Ishikawa (cell line): ENCODE measurements at regions not wholly inside any gene's neighbourhood (a gene's known extent, or its start where the extent isn't known, plus 50 kb on each side); places are given as distances from the start of the nearest gene placed in this dataset.

Source experiments
- CEBPB ChIP-seq: IDR thresholded peaks from 2 replicates; pipeline ENCODE4 v1.6.1; 2012
- CREB1 ChIP-seq: IDR thresholded peaks from 2 replicates; pipeline ENCODE4 v1.6.1; 2012; ENCODE audit warnings: low read depth
- EGR1 ChIP-seq: IDR thresholded peaks from 2 replicates; pipeline ENCODE4 v1.6.1; 2012
- EP300 ChIP-seq: IDR thresholded peaks from 2 replicates; pipeline ENCODE4 v1.6.1; 2012; ENCODE audit warnings: borderline replicate concordance
- FOXM1 ChIP-seq: IDR thresholded peaks from 2 replicates; pipeline ENCODE4 v1.6.1; 2012; ENCODE audit warnings: low read depth, borderline replicate concordance
- MAX ChIP-seq: IDR thresholded peaks from 2 replicates; pipeline ENCODE4 v1.6.1; 2012
- NFIC ChIP-seq: IDR thresholded peaks from 2 replicates; pipeline ENCODE4 v1.6.1; 2012
- RAD21 ChIP-seq: IDR thresholded peaks from 2 replicates; pipeline ENCODE4 v1.6.1; 2012; ENCODE audit warnings: low read depth
- TAF1 ChIP-seq: IDR thresholded peaks from 2 replicates; pipeline ENCODE4 v1.6.1; 2012; ENCODE audit warnings: low read depth, mild to moderate bottlenecking
- TCF12 ChIP-seq: IDR thresholded peaks from 2 replicates; pipeline ENCODE4 v1.6.1; 2012; ENCODE audit warnings: low read depth
- TEAD4 ChIP-seq: IDR thresholded peaks from 2 replicates; pipeline ENCODE4 v1.6.1; 2012
- YY1 ChIP-seq: IDR thresholded peaks from 2 replicates; pipeline ENCODE4 v1.6.1; 2012; ENCODE audit warnings: low read depth
- ZBTB7A ChIP-seq: IDR thresholded peaks from 2 replicates; pipeline ENCODE4 v1.6.1; 2012; ENCODE audit warnings: low read depth
- TF ChIP-seq, protein P1 (sequence below): IDR thresholded peaks from 2 replicates; pipeline ENCODE4 v1.6.1; 2012; ENCODE audit warnings: low read depth, mild to moderate bottlenecking
- TF ChIP-seq, protein P2 (sequence below): IDR thresholded peaks from 2 replicates; pipeline ENCODE4 v1.6.1; 2012

- no peak for TF ChIP-seq TEAD4
- TF ChIP-seq NFIC = no peak
- TF ChIP-seq, protein P1, sequence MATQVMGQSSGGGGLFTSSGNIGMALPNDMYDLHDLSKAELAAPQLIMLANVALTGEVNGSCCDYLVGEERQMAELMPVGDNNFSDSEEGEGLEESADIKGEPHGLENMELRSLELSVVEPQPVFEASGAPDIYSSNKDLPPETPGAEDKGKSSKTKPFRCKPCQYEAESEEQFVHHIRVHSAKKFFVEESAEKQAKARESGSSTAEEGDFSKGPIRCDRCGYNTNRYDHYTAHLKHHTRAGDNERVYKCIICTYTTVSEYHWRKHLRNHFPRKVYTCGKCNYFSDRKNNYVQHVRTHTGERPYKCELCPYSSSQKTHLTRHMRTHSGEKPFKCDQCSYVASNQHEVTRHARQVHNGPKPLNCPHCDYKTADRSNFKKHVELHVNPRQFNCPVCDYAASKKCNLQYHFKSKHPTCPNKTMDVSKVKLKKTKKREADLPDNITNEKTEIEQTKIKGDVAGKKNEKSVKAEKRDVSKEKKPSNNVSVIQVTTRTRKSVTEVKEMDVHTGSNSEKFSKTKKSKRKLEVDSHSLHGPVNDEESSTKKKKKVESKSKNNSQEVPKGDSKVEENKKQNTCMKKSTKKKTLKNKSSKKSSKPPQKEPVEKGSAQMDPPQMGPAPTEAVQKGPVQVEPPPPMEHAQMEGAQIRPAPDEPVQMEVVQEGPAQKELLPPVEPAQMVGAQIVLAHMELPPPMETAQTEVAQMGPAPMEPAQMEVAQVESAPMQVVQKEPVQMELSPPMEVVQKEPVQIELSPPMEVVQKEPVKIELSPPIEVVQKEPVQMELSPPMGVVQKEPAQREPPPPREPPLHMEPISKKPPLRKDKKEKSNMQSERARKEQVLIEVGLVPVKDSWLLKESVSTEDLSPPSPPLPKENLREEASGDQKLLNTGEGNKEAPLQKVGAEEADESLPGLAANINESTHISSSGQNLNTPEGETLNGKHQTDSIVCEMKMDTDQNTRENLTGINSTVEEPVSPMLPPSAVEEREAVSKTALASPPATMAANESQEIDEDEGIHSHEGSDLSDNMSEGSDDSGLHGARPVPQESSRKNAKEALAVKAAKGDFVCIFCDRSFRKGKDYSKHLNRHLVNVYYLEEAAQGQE = no peak
- TF ChIP-seq EP300 = no peak
- no peak for TF ChIP-seq ZBTB7A
- TF ChIP-seq, protein P2, sequence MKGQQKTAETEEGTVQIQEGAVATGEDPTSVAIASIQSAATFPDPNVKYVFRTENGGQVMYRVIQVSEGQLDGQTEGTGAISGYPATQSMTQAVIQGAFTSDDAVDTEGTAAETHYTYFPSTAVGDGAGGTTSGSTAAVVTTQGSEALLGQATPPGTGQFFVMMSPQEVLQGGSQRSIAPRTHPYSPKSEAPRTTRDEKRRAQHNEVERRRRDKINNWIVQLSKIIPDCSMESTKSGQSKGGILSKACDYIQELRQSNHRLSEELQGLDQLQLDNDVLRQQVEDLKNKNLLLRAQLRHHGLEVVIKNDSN = no peak
- no peak for TF ChIP-seq CREB1
- TF ChIP-seq YY1 = no peak
- no peak for TF ChIP-seq FOXM1
- TF ChIP-seq MAX = no peak
- TF ChIP-seq TCF12 = no peak
- no peak for TF ChIP-seq TAF1
- TF ChIP-seq EGR1 = no peak
- no peak for TF ChIP-seq CEBPB
- no peak for TF ChIP-seq RAD21
Observed at GRCh38 chr12:77218278-77218677, 152.9 kb upstream of the E2F7 start.

DNA sequence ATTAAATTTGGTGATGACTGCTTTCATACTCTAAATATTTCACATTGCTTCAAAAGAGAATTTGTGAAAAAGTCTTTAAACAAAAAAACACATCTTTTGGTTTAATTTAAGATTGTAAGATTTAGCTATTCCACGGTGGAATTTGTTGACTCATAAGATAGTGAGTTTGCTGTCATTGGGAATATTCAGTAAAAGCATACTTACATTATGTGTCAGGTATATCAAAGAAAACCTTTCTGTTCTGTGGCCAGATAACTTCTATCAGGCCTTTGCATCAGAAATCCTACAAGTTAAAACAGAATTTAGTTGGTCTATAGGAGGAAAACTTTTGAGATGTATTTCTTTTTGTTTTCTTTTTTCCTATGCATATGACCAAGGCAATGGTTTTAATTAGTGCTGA, 148.8 kb upstream of the E2F7 start:
- TF ChIP-seq TCF12 = no peak
- TF ChIP-seq, protein P1 = no peak
- no peak for TF ChIP-seq TAF1
- no peak for TF ChIP-seq EGR1
- no peak for TF ChIP-seq MAX
- no peak for TF ChIP-seq NFIC
- no peak for TF ChIP-seq CREB1
- TF ChIP-seq, protein P2 = no peak
- TF ChIP-seq RAD21 = no peak
- TF ChIP-seq YY1 = no peak
- no peak for TF ChIP-seq TEAD4
- no peak for TF ChIP-seq ZBTB7A
- no peak for TF ChIP-seq FOXM1

DNA sequence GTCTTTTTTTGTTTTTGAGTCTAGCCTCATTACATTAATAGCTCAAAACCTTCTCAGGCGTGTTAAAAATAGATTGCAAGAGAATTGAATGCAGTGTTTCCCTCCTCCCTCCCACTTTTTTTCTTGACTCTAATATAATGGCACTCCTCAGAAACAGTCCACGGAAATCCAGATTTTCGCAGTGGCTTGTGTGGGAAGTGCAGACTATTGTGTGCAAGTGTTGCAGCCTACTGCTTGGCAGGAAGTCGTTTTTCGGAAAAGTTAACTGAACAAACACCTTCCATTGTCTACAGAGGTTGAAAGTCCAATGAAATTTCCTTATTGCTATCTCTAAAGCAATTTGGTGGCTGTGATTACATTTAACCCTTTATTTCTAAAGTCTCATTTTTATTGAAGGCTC, 147.9 kb upstream of the E2F7 start:
- TF ChIP-seq CEBPB = no peak
- TF ChIP-seq FOXM1 = no peak
- TF ChIP-seq, protein P2 = no peak
- no peak for TF ChIP-seq NFIC
- TF ChIP-seq, protein P1 = no peak
- TF ChIP-seq ZBTB7A = no peak
- TF ChIP-seq RAD21 = no peak
- TF ChIP-seq TCF12 = no peak
- TF ChIP-seq YY1 = no peak
- no peak for TF ChIP-seq EGR1
- no peak for TF ChIP-seq TAF1
- no peak for TF ChIP-seq EP300
- no peak for TF ChIP-seq TEAD4
- TF ChIP-seq CREB1 = no peak
- no peak for TF ChIP-seq MAX

DNA sequence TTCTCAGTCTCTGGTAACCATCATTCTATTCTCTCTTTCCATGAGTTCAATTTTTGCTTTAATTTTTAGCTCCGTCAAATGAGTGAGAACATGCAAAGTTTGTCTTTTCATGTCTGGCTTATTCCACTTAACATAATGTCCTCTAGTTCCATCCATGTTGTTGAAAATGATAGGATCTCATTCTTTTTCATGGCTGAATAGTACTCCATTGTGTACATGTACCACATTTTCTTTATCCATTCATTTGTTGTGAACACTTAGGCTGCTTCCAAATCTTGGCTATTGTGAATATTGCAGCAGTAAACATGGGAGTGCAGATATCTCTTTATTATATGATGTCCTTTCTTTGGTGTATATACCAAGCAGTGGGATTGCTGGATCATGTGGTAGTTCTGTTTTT, 145.4 kb upstream of the E2F7 start:
- TF ChIP-seq ZBTB7A = no peak
- TF ChIP-seq MAX = no peak
- TF ChIP-seq TEAD4 = no peak
- TF ChIP-seq EP300 = no peak
- no peak for TF ChIP-seq CEBPB
- TF ChIP-seq, protein P1 = no peak
- TF ChIP-seq, protein P2 = no peak
- TF ChIP-seq NFIC = no peak
- no peak for TF ChIP-seq TAF1
- no peak for TF ChIP-seq EGR1
- no peak for TF ChIP-seq FOXM1
- TF ChIP-seq YY1 = no peak
- TF ChIP-seq RAD21 = no peak
- TF ChIP-seq TCF12 = no peak
